Uterus (tissue), 2 donors: ENCODE measurements at regions not wholly inside any gene's neighbourhood (a gene's known extent, or its start where the extent isn't known, plus 50 kb on each side); places are given as distances from the start of the nearest gene placed in this dataset.

Experiments
- CTCF ChIP-seq, 4 experiments: fragments of 200-600 bp in 2 of 4; fragments of 450-650 bp in 2 of 4; sonication (generic) in 2 of 4; IDR thresholded peaks; one replicate each; pipeline ENCODE4 v1.5.1; 2016 to 2019; ENCODE audit warnings: antibody characterized with exemption in 4 of 4, mild to moderate bottlenecking in 2 of 4, moderate library complexity in 1 of 4
- POLR2A ChIP-seq, 2 donors: fragments of 450-650 bp; IDR thresholded peaks; one replicate each; pipeline ENCODE4 v1.6.1; 2016; ENCODE audit warnings: antibody characterized with exemption in 2 of 2, mild to moderate bottlenecking in 1 of 2, moderate library complexity in 1 of 2

DNA sequence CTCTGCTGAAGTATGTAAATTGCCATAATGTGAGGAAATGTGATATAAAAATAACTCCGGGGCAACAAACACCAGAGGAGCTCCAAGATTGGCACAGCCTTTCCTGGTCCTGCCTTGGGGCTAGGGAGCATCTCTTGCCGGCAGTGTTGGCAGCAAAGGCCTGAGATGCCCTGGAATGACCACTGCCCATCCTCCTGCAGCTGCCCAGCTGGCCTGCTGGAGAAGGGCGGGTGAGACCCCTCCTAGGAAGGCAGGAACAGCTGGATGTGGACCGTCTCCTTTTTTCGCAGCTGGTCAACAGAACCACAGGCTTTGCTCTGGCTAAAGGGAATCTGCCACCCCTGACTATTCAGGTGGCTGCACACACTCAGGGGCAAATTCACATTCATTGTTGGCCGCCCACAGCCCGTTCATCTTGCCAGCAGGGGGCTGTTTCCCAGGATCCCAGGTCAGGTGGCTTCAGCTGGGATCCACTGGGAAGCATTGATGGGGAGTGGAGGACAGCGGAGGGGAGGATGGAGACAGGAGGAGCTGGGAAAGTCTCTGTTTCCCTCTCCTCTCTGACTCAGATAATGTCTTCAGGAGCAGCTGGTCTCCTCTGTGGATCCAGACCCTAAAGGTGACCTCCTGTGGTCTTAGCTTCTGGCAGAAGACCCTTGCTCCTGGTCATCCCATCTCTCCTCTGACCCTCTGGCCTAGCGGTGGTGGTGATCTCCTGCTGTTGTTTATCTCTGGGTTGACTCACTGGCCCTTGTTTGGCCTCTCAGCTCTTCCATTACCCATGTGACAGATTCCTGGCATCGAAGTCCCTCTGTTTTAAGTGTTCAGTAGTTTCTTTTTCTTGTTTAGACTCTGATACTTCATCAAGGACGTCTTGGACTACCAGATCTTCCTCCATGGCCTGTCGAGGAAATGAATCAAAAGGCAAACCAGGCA lies 336.7 kb downstream of the DHX35 start:
- TF ChIP-seq CTCF (IDR thresholded peaks at IDR 0.05) = no peak
- no peak for TF ChIP-seq POLR2A (IDR thresholded peaks at IDR 0.05)
